ENCODE measurements at regions not wholly inside any gene's neighbourhood (a gene's known extent, or its start where the extent isn't known, plus 50 kb on each side); places are given as distances from the start of the nearest gene placed in this dataset.

DNA sequence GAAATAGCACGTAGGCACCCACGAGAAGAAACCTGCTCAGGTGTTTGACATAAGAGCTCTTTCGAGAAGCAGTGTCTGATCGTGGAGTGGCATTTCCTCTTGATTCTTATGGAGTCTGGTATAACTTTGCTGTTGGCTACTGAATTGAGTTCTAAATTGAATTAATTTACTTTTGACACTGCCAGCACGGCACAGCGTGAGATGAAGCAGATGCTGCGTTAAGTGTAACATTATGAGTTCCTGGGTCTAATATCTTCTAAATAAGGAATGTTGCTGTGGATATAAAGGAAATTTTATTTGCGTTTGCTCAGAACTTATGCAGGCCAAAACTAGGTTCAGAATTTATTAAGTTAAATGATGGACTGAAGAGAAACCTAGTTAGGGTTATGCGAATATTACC lies 919.9 kb downstream of the TUSC7 start:
- no peaks in the 10 kb centered on the region for H3K36me3 Mint-ChIP-seq (ENCODE audit: low read depth)
- ChIA-PET POLR2A (no interaction called here), CTCF (no interaction called here)
- H3K9me3 Mint-ChIP-seq: no peaks in the 10 kb centered on the region
- TF ChIP-seq, protein P1, sequence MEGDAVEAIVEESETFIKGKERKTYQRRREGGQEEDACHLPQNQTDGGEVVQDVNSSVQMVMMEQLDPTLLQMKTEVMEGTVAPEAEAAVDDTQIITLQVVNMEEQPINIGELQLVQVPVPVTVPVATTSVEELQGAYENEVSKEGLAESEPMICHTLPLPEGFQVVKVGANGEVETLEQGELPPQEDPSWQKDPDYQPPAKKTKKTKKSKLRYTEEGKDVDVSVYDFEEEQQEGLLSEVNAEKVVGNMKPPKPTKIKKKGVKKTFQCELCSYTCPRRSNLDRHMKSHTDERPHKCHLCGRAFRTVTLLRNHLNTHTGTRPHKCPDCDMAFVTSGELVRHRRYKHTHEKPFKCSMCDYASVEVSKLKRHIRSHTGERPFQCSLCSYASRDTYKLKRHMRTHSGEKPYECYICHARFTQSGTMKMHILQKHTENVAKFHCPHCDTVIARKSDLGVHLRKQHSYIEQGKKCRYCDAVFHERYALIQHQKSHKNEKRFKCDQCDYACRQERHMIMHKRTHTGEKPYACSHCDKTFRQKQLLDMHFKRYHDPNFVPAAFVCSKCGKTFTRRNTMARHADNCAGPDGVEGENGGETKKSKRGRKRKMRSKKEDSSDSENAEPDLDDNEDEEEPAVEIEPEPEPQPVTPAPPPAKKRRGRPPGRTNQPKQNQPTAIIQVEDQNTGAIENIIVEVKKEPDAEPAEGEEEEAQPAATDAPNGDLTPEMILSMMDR (IDR thresholded peaks at IDR 0.05): no peak
- H3K4me1 Mint-ChIP-seq: no peaks in the 10 kb centered on the region
- no peak overlapping the region for H3K4me3 Mint-ChIP-seq
- H3K27ac Mint-ChIP-seq: no peak overlapping the region
- DNase-seq: no peak
- H3K27me3 Mint-ChIP-seq: no peaks in the 10 kb centered on the region
- intact Hi-C loops (cut with micrococcal nuclease): no loop called here
- ATAC-seq (ENCODE audit: low read depth): no peak

- intact Hi-C loops (cut with micrococcal nuclease): no loop called here
- no peak overlapping the region for H3K4me3 Mint-ChIP-seq
- H3K36me3 Mint-ChIP-seq (ENCODE audit: low read depth): no peaks in the 10 kb centered on the region
- POLR2A ChIA-PET: no interaction called here
- TF ChIP-seq, protein P1 (IDR thresholded peaks at IDR 0.05): no peak
- H3K4me1 Mint-ChIP-seq: no peaks in the 10 kb centered on the region
- no peak overlapping the region for H3K27ac Mint-ChIP-seq
- DNase-seq: no peak
- H3K27me3 Mint-ChIP-seq: no peaks in the 10 kb centered on the region
- no peak for ATAC-seq (ENCODE audit: low read depth)
- CTCF ChIA-PET: no interaction called here
- no peaks in the 10 kb centered on the region for H3K9me3 Mint-ChIP-seq
Measured at GRCh38 chr3:117630469-117630868, 920.9 kb downstream of the TUSC7 start.

DNA sequence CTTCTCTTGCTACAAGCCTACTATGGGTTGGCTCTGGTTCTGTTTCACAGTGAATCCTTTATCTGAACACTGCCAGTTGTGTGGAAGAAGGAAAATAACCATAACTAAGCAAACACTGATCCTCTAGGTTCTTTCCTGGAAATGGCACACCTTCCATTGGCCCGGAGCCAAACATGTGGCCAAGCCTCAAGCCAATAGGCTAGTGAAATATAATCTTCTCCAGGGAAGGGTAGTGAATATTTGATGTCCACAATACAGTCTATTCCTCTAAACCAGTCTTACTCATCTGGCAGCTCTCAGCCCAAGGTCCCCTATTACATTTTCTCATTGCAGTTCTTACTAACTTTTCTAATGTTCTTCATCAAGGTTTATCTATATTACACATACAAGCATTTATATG lies 921.3 kb downstream of the TUSC7 start:
- H3K4me1 Mint-ChIP-seq: no peaks in the 10 kb centered on the region
- intact Hi-C loops (cut with micrococcal nuclease): no loop called here
- no peaks in the 10 kb centered on the region for H3K27me3 Mint-ChIP-seq
- no peak overlapping the region for H3K4me3 Mint-ChIP-seq
- ChIA-PET POLR2A (no interaction called here), CTCF (no interaction called here)
- H3K9me3 Mint-ChIP-seq: no peaks in the 10 kb centered on the region
- no peak overlapping the region for H3K27ac Mint-ChIP-seq
- ATAC-seq (ENCODE audit: low read depth) (no peak), DNase-seq (no peak)
- no peaks in the 10 kb centered on the region for H3K36me3 Mint-ChIP-seq (ENCODE audit: low read depth)
- TF ChIP-seq, protein P1 (IDR thresholded peaks at IDR 0.05): no peak

- no peak for ATAC-seq (ENCODE audit: low read depth)
- intact Hi-C loops (cut with micrococcal nuclease): no loop called here
- no peak overlapping the region for H3K4me3 Mint-ChIP-seq
- CTCF ChIA-PET: no interaction called here
- no peaks in the 10 kb centered on the region for H3K27me3 Mint-ChIP-seq
- H3K4me1 Mint-ChIP-seq: no peaks in the 10 kb centered on the region
- no peak for DNase-seq
- no peak overlapping the region for H3K27ac Mint-ChIP-seq
- H3K36me3 Mint-ChIP-seq (ENCODE audit: low read depth): no peaks in the 10 kb centered on the region
- H3K9me3 Mint-ChIP-seq: no peaks in the 10 kb centered on the region
- TF ChIP-seq, protein P1 (IDR thresholded peaks at IDR 0.05): no peak
- POLR2A ChIA-PET: no interaction called here
Measured at GRCh38 chr3:117631781-117632180, 922.2 kb downstream of the TUSC7 start.

DNA sequence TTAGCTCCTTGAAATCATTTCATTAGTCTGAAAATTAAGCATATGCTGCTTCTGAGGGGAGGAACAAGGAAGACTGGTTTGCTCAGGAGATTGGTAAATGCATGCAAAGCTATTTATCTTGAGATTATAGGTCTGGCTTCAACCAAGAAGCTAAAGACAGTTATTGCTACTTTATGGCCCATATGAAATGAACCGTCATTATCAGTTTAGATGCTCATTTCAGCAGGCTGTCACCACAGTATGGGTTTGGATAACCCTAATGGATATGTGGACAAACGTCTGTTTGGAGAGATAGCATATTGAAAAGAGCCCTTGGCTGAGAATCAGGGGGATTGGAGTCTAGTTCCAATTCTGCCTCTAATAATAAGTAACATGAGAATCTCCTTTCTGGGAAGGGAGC lies 922.6 kb downstream of the TUSC7 start:
- TF ChIP-seq, protein P1 (IDR thresholded peaks at IDR 0.05): no peak
- DNase-seq: no peak
- intact Hi-C loops (cut with micrococcal nuclease): no loop called here
- ChIA-PET CTCF (no interaction called here), POLR2A (no interaction called here)
- H3K4me1 Mint-ChIP-seq: no peaks in the 10 kb centered on the region
- H3K4me3 Mint-ChIP-seq: no peak overlapping the region
- no peaks in the 10 kb centered on the region for H3K9me3 Mint-ChIP-seq
- no peaks in the 10 kb centered on the region for H3K27me3 Mint-ChIP-seq
- no peak for ATAC-seq (ENCODE audit: low read depth)
- H3K36me3 Mint-ChIP-seq (ENCODE audit: low read depth): no peaks in the 10 kb centered on the region
- no peak overlapping the region for H3K27ac Mint-ChIP-seq
